ENCODE measurements at regions not wholly inside any gene's neighbourhood (a gene's known extent, or its start where the extent isn't known, plus 50 kb on each side); places are given as distances from the start of the nearest gene placed in this dataset.

DNA sequence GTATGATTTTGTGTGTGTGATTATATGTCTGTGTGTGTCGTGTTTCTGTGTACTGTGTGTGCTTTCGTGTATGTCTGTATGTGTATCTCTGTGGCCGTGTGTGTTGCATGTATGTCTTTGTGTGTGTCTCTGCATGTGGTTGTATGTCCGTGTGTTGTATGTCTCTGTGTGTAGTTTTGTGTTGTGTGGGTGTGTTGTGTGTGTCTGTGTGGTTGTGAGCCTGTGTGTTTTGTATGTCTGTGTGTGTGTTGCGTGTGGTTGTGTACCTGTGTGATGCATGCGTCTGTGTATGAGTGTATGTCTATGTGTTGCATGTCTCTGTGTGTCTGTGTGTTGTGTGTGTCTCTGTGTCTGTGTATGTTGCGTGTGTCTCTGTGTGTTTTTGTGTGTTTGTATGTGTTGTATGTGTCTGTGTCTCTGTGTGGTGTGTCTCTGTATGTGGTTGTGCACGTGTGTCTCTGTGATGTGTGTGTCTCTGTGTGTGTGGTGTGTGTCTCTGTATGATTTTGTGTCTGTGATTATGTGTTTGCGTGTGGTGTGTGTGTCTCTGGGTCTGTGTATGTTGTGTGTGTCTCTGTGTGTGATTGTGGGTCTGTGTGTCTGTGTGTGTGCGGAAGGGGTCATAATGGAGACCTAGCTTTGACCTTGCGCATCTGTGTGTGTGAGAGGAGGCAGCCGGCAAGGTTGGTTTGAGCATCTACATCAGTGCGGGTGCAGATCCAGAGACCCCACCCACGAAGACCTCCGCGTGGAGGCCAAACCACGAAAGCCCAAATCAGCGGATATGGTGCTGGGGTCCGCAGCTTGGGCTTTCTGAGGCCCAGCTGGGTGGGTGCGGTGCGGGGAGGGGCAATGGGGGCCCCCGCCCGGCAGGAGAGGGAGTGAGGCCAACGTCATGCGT is 212.6 kb upstream of the GSE1 start:
- H3K27ac Mint-ChIP-seq, result no peak overlapping the region
- H3K4me3 Mint-ChIP-seq, result no peak overlapping the region
- no peaks in the 10 kb centered on the region for H3K9me3 Mint-ChIP-seq
- 92% methylated on average over 20 of the region's 25 CpGs for WGBS (ENCODE audit: insufficient coverage)
- intact Hi-C loops (cut with micrococcal nuclease), result no loop called here
- no peaks in the 10 kb centered on the region for H3K36me3 Mint-ChIP-seq
- TF ChIP-seq, protein P1, sequence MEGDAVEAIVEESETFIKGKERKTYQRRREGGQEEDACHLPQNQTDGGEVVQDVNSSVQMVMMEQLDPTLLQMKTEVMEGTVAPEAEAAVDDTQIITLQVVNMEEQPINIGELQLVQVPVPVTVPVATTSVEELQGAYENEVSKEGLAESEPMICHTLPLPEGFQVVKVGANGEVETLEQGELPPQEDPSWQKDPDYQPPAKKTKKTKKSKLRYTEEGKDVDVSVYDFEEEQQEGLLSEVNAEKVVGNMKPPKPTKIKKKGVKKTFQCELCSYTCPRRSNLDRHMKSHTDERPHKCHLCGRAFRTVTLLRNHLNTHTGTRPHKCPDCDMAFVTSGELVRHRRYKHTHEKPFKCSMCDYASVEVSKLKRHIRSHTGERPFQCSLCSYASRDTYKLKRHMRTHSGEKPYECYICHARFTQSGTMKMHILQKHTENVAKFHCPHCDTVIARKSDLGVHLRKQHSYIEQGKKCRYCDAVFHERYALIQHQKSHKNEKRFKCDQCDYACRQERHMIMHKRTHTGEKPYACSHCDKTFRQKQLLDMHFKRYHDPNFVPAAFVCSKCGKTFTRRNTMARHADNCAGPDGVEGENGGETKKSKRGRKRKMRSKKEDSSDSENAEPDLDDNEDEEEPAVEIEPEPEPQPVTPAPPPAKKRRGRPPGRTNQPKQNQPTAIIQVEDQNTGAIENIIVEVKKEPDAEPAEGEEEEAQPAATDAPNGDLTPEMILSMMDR (IDR thresholded peaks at IDR 0.05), result no peak
- no peaks in the 10 kb centered on the region for H3K4me1 Mint-ChIP-seq
- Histone ChIP-seq H3K4me1 (ENCODE audit: control insufficient read depth in 1 of 2, insufficient read depth in 2 of 2, low read length in 2 of 2) (no peaks in the 10 kb centered on the region), H3K9me3 (replicated peaks in 1 of 2; ENCODE audit: control insufficient read depth in 1 of 2, insufficient read depth in 1 of 2, low read length in 2 of 2) (peaks cover 0 to 4% of the 10 kb centered on the region in 2 donors), H2AFZ (ENCODE audit: insufficient read depth, low read depth, low read length, poor library complexity, severe bottlenecking) (no peak overlapping the region), H3K27ac (ENCODE audit: low read depth in 1 of 2, low read length in 2 of 2) (no peak overlapping the region), H3K4me2 (replicated peaks; ENCODE audit: extremely low read depth, low read length, poor library complexity, severe bottlenecking) (no peak overlapping the region), H4K20me1 (ENCODE audit: insufficient read depth, low read length) (no peaks in the 10 kb centered on the region), H3K4me3 (replicated peaks in 1 of 3; ENCODE audit: low read depth in 2 of 3, low read length in 3 of 3) (no peak overlapping the region), H3K36me3 (replicated peaks in 1 of 2; ENCODE audit: control insufficient read depth in 1 of 2, insufficient read depth in 2 of 2, low read length in 2 of 2) (no peaks in the 10 kb centered on the region), H3K27me3 (ENCODE audit: control insufficient read depth in 2 of 2, insufficient read depth in 2 of 2, low read length in 2 of 2) (peaks cover 0 to 4% of the 10 kb centered on the region in 2 donors), H3K79me2 (ENCODE audit: insufficient read depth, low read length) (no peaks in the 10 kb centered on the region), H3K9ac (ENCODE audit: insufficient read depth, low read length, poor library complexity, severe bottlenecking) (no peak overlapping the region)
- peaks cover 13 to 17% (median 13%) of the 10 kb centered on the region in 3 donors for H3K27me3 Mint-ChIP-seq (ENCODE audit: low read depth in 3 of 3)
- no peak for DNase-seq

- H3K4me3 Mint-ChIP-seq, result no peak overlapping the region
- WGBS (ENCODE audit: insufficient coverage), result 92% methylated on average over 12 of the region's 16 CpGs
These were observed 211.7 kb upstream of the GSE1 start for GRCh38 chr16:85401370-85401916.

More at GRCh38 chr16:85401370-85401916, 211.7 kb upstream of the GSE1 start:
- H3K27me3 Mint-ChIP-seq (ENCODE audit: low read depth in 3 of 3), result peaks cover 7 to 9% (median 8%) of the 10 kb centered on the region in 3 donors
- intact Hi-C loops (cut with micrococcal nuclease), result no loop called here
- TF ChIP-seq, protein P1 (IDR thresholded peaks at IDR 0.05), result no peak
- Histone ChIP-seq H3K4me2 (replicated peaks; ENCODE audit: extremely low read depth, low read length, poor library complexity, severe bottlenecking) (no peak overlapping the region), H2AFZ (ENCODE audit: insufficient read depth, low read depth, low read length, poor library complexity, severe bottlenecking) (no peak overlapping the region), H3K4me1 (ENCODE audit: control insufficient read depth in 1 of 2, insufficient read depth in 2 of 2, low read length in 2 of 2) (no peaks in the 10 kb centered on the region), H3K27me3 (ENCODE audit: control insufficient read depth in 2 of 2, insufficient read depth in 2 of 2, low read length in 2 of 2) (no peaks in the 10 kb centered on the region), H3K9ac (ENCODE audit: insufficient read depth, low read length, poor library complexity, severe bottlenecking) (no peak overlapping the region), H4K20me1 (ENCODE audit: insufficient read depth, low read length) (no peaks in the 10 kb centered on the region), H3K9me3 (replicated peaks in 1 of 2; ENCODE audit: control insufficient read depth in 1 of 2, insufficient read depth in 1 of 2, low read length in 2 of 2) (peaks cover 0 to 4% of the 10 kb centered on the region in 2 donors), H3K27ac (ENCODE audit: low read depth in 1 of 2, low read length in 2 of 2) (no peak overlapping the region), H3K4me3 (replicated peaks in 1 of 3; ENCODE audit: low read depth in 2 of 3, low read length in 3 of 3) (no peak overlapping the region), H3K79me2 (ENCODE audit: insufficient read depth, low read length) (no peaks in the 10 kb centered on the region), H3K36me3 (replicated peaks in 1 of 2; ENCODE audit: control insufficient read depth in 1 of 2, insufficient read depth in 2 of 2, low read length in 2 of 2) (no peaks in the 10 kb centered on the region)
- no peak overlapping the region for H3K27ac Mint-ChIP-seq
- no peaks in the 10 kb centered on the region for H3K4me1 Mint-ChIP-seq
- H3K9me3 Mint-ChIP-seq, result no peaks in the 10 kb centered on the region
- no peak for DNase-seq
- H3K36me3 Mint-ChIP-seq, result no peaks in the 10 kb centered on the region

Measured in CD14-positive monocyte (primary cell).